ENCODE measurements at regions not wholly inside any gene's neighbourhood (a gene's known extent, or its start where the extent isn't known, plus 50 kb on each side); places are given as distances from the start of the nearest gene placed in this dataset.
A peak's percentile ranks its signal among the peaks of the same experiment; 100 is the strongest.
"Not testable (repeated sequence)": the region's sequence is repeated elsewhere in the genome, so short reads cannot be mapped to it uniquely, and the experiment has no call there.

- ATAC-seq, result peak in 1 of 2 donors; percentile 30
These were observed 72.4 kb downstream of the FH start for GRCh38 chr1:241447031-241447644.

GRCh38 chr1:241444836-241445235 lies 74.7 kb downstream of the FH start:
- ATAC-seq, result no peak

- ATAC-seq, result no peak
These were observed 76.0 kb downstream of the FH start for GRCh38 chr1:241443561-241443960.

- ATAC-seq, result no peak
These were observed 76.9 kb downstream of the FH start for GRCh38 chr1:241442686-241443085.

GRCh38 chr1:241440904-241441303 lies 78.7 kb downstream of the FH start:
- no peak for ATAC-seq

- ATAC-seq, result not testable (repeated sequence)
These were observed 80.9 kb downstream of the FH start for GRCh38 chr1:241438686-241439085.

- no peak for ATAC-seq
These were observed 75.2 kb upstream of the RGS7 start for GRCh38 chr1:241432241-241432640.

- not testable (repeated sequence) for ATAC-seq
These were observed 68.1 kb upstream of the RGS7 start for GRCh38 chr1:241425091-241425490.

GRCh38 chr1:241424480-241424971 lies 67.5 kb upstream of the RGS7 start:
- ATAC-seq, result no peak

GRCh38 chr1:241423541-241424479 lies 66.8 kb upstream of the RGS7 start:
- ATAC-seq, result peak; percentile 51 to 55

- no peak for ATAC-seq
These were observed 65.5 kb upstream of the RGS7 start for GRCh38 chr1:241422470-241422869.

GRCh38 chr1:241419986-241420385 lies 63.0 kb upstream of the RGS7 start:
- no peak for ATAC-seq

GRCh38 chr1:241417258-241417657 lies 60.3 kb upstream of the RGS7 start:
- no peak for ATAC-seq

GRCh38 chr1:241413974-241414373 lies 57.0 kb upstream of the RGS7 start:
- no peak for ATAC-seq

- ATAC-seq, result peak in 1 of 2 donors; percentile 45
These were observed 56.4 kb upstream of the RGS7 start for GRCh38 chr1:241413386-241413785.

GRCh38 chr1:241412646-241413045 lies 55.6 kb upstream of the RGS7 start:
- no peak for ATAC-seq

- ATAC-seq, result no peak
These were observed 54.9 kb upstream of the RGS7 start for GRCh38 chr1:241411776-241412338.

- ATAC-seq, result no peak
These were observed 54.2 kb upstream of the RGS7 start for GRCh38 chr1:241411056-241411775.

GRCh38 chr1:241408170-241408569 lies 51.2 kb upstream of the RGS7 start:
- no peak for ATAC-seq

Data from activated CD4-positive, CD25-positive, alpha-beta regulatory T cell treated with anti-CD3 and anti-CD28 coated beads, Interleukin-2, amount 50 U/mL, for 24 hours (primary cell).